ENCODE measurements at regions not wholly inside any gene's neighbourhood (a gene's known extent, or its start where the extent isn't known, plus 50 kb on each side); places are given as distances from the start of the nearest gene placed in this dataset.

- no peak for TF ChIP-seq CTCF (IDR thresholded peaks at IDR 0.05)
- no peak for TF ChIP-seq POLR2A (IDR thresholded peaks at IDR 0.05)
- TF ChIP-seq EP300 (IDR thresholded peaks at IDR 0.05) = no peak
- TF ChIP-seq POLR2AphosphoS5 (IDR thresholded peaks at IDR 0.05) = no peak
Measured at GRCh38 chr2:36185624-36186023, 170.0 kb upstream of the CRIM1 start.
